Kidney glomerular epithelial cell (primary cell): ENCODE measurements at regions not wholly inside any gene's neighbourhood (a gene's known extent, or its start where the extent isn't known, plus 50 kb on each side); places are given as distances from the start of the nearest gene placed in this dataset.

Experiments
- DNase-seq: peaks from one replicate; lab custom pipeline; 2025; lab: John Stamatoyannopoulos, UW

GRCh38 chr2:187274146-187274545 is 173.9 kb downstream of the CALCRL start:
- no peak for DNase-seq

- DNase-seq = no peak
Observed at GRCh38 chr2:187272255-187272654, 175.8 kb downstream of the CALCRL start.

GRCh38 chr2:187271825-187272224 is 176.2 kb downstream of the CALCRL start:
- no peak for DNase-seq

DNA sequence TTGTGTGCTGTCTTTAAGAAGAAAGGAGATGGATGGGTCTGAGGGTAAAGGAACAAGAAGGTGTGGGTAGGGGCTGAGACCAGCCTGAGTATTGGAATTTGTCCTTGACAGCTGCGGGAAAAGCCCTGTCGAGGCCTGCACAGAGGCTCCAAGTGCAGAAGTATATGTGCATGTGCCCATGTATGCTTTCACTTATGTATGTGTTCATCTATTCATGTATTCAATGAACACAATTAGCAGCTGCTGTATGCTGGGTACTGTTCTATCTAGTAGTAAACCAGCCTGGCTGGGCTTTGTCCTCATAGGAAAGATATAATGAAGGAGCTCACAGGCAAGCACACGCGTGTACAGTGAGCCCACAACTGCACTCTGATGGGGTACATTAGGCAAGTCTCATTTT is 181.4 kb downstream of the CALCRL start:
- DNase-seq = no peak

- DNase-seq = no peak
Observed at GRCh38 chr2:187266147-187266546, 181.9 kb downstream of the CALCRL start.

GRCh38 chr2:187264612-187265011 is 183.4 kb downstream of the CALCRL start:
- no peak for DNase-seq

DNA sequence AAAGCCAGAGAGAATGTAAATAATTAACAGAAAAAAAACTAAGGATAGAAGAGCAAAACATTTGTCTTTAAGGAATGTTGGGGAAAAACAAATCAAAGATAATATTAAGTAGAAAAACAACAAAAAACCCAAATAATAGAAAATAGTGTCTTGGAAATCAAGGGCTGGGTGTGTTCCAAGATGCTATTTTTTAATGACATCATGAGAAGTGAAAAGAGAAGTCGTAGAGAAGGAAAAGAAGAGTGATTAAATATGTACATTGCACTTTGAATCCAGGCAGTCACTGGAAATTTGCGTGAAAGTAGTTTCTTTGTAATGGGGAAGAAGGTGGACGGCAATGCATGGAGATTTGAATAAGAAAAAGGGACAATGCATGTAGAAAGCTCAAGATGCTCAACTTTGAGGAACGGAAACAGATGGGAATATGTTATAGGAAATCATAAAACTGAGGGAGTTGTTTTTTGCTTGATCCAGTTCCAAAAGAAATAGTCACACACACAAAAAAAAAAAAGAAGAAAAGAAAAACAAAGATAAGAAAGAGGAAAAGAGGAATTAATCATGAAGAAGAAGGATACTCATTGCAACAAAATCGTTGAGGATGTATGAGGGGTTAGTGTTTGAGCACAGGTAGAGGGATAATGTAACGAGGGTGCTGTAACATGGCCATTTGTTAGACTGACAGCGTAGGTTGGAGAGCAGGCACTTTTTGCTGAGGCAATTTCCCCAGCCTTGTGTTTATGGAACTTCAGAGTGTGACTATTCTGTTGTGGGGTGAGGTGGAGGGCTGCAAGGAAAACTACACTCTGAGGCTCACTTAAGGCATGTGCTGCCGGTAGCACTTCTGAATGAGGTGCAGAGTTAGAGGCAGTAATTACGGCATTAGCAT is 184.1 kb downstream of the CALCRL start:
- DNase-seq = no peak

DNA sequence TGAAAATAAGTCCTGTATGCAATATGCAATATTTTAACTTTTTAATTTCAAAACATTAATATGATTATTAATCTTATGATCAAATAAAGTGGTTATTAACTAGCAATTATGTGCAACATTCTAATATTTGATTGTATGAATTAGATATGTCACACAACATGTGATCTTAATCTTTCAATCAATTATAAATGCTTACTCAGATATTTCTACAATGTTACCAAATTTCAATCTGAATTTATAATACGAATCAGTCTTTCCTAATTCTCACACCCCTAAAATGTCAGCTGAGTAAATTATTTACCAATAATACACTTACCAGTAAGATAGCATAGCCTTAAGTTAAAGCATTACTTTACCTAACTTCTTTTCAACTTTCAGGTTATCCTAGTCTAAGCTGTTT is 186.3 kb downstream of the CALCRL start:
- DNase-seq = no peak

- no peak for DNase-seq
Observed at GRCh38 chr2:187252063-187252462, 196.0 kb downstream of the CALCRL start.

GRCh38 chr2:187250137-187250536 is 197.9 kb downstream of the CALCRL start:
- no peak for DNase-seq

DNA sequence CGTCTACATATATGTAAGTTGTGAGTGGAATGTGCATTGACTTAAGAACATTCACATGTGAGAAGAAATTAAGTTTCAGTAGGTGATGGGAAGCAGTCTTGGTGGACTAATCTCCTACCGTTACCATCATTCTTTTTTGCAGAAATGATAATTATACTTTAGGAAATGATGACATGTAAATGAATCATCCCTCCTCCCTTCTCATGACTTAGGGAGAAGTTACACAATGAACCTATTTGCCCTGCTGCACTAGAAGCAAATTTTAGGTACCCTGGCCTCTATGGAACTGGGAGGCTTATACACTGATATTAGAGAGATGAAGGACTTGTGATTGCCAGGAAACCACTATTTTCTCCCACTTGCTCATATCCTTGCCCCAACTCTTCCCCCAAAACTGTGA is 214.2 kb downstream of the CALCRL start:
- no peak for DNase-seq

GRCh38 chr2:187232749-187233148 is 215.3 kb downstream of the CALCRL start:
- DNase-seq = no peak

DNA sequence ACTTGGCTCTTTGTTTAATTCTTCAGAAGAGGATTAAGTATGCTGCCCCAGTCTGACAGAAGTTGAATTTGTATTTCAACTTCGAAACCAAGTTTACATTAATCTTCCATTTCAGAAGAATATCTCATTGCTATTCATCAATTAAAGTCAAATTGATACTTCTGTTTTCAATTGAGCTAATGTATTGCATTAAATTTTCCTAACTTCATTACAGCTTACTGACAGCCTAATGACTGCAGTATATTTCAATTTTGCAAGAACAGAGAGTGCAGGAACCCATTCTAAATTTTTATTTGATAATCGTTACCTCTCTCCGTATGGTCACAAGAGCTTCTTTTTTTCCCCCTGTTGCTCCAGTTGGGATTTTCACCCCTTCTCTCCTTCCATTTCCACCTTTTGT is 218.0 kb downstream of the CALCRL start:
- no peak for DNase-seq

DNA sequence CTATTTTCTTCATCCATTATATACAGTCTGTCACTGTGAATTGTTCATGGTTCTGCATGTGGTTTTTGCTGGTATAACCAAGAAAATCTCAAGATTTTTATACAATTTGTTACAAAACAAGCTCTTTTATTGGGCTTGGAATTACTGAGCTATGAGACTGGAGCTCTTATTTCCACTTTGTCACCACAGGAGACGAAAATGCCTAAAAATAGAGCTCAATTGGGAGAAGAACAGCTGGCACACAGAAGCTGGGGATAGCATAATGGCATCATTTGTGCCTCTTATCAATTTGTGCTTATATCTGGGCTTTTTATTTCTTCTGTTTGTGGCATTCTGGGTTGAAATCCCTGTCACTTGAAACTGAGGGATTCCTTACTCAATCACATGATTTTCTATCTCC is 219.1 kb downstream of the CALCRL start:
- no peak for DNase-seq

- DNase-seq = no peak
Observed at GRCh38 chr2:187224989-187225388, 223.1 kb downstream of the CALCRL start.

GRCh38 chr2:187220071-187220470 is 228.0 kb downstream of the CALCRL start:
- DNase-seq = no peak

- no peak for DNase-seq
Observed at GRCh38 chr2:187215532-187216240, 232.4 kb downstream of the CALCRL start.

- DNase-seq = no peak
Observed at GRCh38 chr2:187214306-187214705, 233.7 kb downstream of the CALCRL start.

DNA sequence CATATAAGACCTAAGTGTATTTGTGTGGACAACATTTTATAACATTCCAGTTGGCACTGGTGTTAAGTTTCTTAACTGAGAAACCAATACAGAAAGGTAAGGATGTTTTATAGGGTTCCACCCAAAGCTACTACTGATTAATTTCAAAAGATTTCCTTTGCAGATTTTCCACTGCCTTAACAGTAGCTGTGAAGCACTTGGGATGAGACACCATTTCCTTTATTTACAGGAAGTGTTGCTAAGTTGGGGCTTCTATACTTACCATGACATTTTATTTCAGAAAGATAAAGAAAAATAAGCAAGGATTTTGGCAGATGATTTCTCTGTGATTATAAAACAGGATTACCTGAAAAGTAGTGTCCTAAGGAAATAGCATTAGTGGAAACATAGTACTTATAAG is 234.3 kb downstream of the CALCRL start:
- DNase-seq = no peak

DNA sequence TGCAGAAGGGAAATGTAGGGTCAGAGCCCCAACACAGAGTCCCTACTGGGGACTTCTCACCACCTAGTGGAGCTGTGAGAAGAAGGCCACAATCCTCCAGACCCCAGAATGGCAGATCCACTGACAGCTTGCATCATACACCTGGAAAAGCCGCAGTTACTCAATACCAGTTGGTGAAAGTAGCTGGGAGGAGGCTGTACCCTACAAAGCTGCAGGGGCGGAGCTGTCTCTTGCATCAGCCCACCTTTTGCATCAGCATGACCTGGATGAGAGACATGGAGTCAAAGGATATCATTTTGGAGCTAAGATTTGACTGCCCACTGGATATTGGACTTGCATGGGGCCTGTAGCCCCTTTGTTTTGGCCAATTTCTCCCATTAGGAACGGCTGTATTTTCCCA is 237.3 kb downstream of the CALCRL start:
- no peak for DNase-seq

DNA sequence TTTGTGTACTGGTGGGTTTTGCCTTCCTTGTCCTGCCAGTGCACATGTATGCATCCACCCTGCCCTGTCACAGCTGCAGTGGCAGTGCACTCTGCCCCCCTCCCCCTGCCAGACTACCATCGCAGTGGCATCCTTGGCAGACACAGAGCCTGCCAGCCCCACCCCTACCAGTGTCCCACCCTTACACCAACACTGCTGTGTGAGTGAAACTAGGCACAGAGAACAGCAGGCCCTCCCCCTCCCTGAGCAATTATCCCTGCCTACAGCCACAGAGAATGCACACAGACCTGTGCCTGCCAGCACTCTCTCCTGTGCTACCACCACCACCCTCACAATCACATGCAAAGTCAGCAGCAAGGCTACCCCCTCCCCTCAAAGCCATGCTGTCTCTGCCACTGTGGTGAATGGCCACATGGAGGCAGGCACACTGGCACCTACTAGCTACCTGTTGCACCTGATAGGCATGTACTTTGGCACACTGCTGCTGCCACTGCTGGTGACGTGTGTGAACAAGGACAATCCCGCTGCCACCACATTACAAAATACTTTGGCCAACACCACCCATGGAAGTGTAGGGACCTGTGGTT is 239.8 kb downstream of the CALCRL start:
- DNase-seq = no peak

DNA sequence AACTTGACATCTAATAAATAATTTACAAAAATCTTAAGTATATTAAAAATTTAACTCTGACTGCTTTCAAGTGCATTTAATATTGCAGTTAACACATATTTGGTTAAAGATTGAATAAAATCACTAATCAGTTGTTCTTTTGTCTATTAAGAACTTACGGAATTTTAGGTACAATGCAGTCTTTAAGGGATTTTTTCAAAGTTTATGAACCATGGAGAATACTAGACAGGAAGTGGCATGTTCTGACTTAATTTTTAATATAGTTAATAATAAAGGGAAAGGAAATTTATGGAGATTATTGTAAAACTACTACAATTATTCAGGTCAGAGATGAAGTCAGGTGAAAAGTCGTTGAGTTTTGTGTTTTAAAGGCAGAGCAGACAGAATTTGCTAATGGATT is 240.9 kb downstream of the CALCRL start:
- DNase-seq = no peak

DNA sequence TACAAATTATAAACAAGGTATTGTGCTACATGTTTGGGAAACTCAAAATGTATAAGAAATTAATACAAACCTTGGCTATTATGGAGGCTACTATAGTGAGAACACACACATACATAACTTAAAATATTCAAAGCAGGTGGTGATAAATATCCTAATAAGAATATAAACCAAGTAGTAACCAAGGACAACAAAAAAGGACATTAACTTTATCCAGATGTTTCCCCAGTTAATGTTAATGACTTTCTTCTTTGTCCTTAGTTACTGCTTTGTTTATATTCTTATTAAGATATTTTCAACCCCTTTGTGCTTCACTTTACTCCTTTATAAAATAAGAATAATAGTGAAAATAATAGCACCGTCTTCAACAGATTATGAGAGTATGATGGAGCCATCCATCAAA is 241.6 kb downstream of the CALCRL start:
- DNase-seq = no peak
